Uterus (tissue), 3 donors: ENCODE measurements at regions not wholly inside any gene's neighbourhood (a gene's known extent, or its start where the extent isn't known, plus 50 kb on each side); places are given as distances from the start of the nearest gene placed in this dataset.

Experiments
- DNase-seq, 2 donors: peaks; one replicate each; pipeline ENCODE4 v3.0.0-alpha.2; 2019 to 2020
- H3K27ac ChIP-seq, 2 donors: fragments of 200-600 bp; sonication (generic); 1 replicate in 1 of 2; 2 replicates in 1 of 2; pipeline ENCODE4 v1.5.1; 2016 to 2018
- H3K27me3 ChIP-seq, 2 donors: fragments of 200-600 bp; sonication (generic); one replicate each; pipeline ENCODE4 v1.5.1; 2018 to 2019; ENCODE audit warnings: control low read depth in 1 of 2
- H3K36me3 ChIP-seq, 2 donors: fragments of 200-600 bp; sonication (generic); one replicate each; pipeline ENCODE4 v1.5.1; 2019; ENCODE audit warnings: control low read depth in 1 of 2
- H3K4me1 ChIP-seq, 2 donors: fragments of 200-600 bp; sonication (generic); one replicate each; pipeline ENCODE4 v1.5.1; 2018 to 2019; ENCODE audit warnings: control low read depth in 1 of 2
- H3K4me3 ChIP-seq, 2 donors: fragments of 200-600 bp; sonication (generic); 1 replicate in 1 of 2; 2 replicates in 1 of 2; pipeline ENCODE4 v1.5.1; 2018 to 2019; ENCODE audit warnings: mild to moderate bottlenecking in 1 of 2
- H3K9me3 ChIP-seq, 2 donors: fragments of 200-600 bp; sonication (generic); one replicate each; pipeline ENCODE4 v1.5.1; 2019; ENCODE audit warnings: control low read depth in 1 of 2
- POLR2A ChIP-seq, 2 donors: fragments of 450-650 bp; IDR thresholded peaks; one replicate each; pipeline ENCODE4 v1.6.1; 2016; ENCODE audit warnings: antibody characterized with exemption in 2 of 2, mild to moderate bottlenecking in 1 of 2, moderate library complexity in 1 of 2
- intact Hi-C: fragments of 100-400 bp; cut with DNase I; formaldehyde crosslinking; loops from one replicate; pipeline ENCODE4 v1.15.1; 2023; ENCODE audit warnings: low total_unique reads
- TF ChIP-seq, protein P1 (sequence below), 4 experiments: fragments of 200-600 bp in 2 of 4; fragments of 450-650 bp in 2 of 4; sonication (generic) in 2 of 4; IDR thresholded peaks; one replicate each; pipeline ENCODE4 v1.5.1; 2016 to 2019; ENCODE audit warnings: antibody characterized with exemption in 4 of 4, mild to moderate bottlenecking in 2 of 4, moderate library complexity in 1 of 4
- donor health status: DM: yes; HTN: yes; CAD: no.

DNA sequence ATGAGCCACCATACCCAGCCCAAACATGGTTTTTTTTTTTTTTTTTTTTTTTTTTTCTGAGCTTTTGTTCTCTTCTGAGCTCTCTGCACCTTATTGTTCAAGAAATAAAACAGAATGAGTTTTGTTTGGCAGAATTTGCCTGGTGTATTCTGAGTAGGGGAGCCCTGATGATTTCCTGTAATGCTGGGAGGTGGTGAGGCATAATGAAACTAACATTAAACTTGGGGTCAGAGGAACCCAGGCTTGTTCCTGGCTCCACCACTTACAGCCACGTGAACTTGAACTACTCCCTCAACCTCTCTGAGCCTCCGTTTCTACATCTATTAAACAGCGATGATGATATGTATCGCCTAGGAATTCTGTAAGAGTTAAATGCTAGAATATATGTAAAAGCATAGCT lies 276.3 kb upstream of the CRY1 start:
- Histone ChIP-seq H3K4me1 (no peaks in the 10 kb centered on the region), H3K9me3 (no peaks in the 10 kb centered on the region), H3K4me3 (no peak overlapping the region), H3K27ac (no peak overlapping the region), H3K36me3 (no peaks in the 10 kb centered on the region), H3K27me3 (no peaks in the 10 kb centered on the region)
- intact Hi-C loops = no loop called here
- no peak for DNase-seq
- TF ChIP-seq, protein P1, sequence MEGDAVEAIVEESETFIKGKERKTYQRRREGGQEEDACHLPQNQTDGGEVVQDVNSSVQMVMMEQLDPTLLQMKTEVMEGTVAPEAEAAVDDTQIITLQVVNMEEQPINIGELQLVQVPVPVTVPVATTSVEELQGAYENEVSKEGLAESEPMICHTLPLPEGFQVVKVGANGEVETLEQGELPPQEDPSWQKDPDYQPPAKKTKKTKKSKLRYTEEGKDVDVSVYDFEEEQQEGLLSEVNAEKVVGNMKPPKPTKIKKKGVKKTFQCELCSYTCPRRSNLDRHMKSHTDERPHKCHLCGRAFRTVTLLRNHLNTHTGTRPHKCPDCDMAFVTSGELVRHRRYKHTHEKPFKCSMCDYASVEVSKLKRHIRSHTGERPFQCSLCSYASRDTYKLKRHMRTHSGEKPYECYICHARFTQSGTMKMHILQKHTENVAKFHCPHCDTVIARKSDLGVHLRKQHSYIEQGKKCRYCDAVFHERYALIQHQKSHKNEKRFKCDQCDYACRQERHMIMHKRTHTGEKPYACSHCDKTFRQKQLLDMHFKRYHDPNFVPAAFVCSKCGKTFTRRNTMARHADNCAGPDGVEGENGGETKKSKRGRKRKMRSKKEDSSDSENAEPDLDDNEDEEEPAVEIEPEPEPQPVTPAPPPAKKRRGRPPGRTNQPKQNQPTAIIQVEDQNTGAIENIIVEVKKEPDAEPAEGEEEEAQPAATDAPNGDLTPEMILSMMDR (IDR thresholded peaks at IDR 0.05) = no peak
- no peak for TF ChIP-seq POLR2A (IDR thresholded peaks at IDR 0.05)

DNA sequence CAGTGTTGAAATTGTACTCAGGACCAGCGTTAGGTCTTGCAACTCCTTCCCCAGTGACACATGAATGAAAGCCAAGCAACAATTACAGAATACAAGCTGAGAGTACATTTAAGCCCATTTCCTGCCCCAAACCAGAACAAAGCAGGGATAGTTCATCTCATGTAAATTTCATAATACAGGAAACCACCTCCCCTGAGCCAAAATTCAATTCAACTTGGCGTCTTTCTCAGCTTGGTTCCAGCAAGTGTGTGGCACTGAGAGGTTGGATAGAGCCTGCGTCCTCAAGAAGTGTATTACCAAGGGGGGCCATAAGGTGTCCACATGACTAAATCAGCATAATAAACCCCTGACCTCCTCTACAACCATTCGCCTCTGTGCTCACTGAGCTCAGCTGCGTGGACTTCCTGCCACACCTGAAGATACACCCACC lies 278.9 kb upstream of the CRY1 start:
- no peak for TF ChIP-seq POLR2A (IDR thresholded peaks at IDR 0.05)
- H3K4me1 ChIP-seq = no peaks in the 10 kb centered on the region
- no peak overlapping the region for H3K27ac ChIP-seq
- DNase-seq = no peak
- H3K27me3 ChIP-seq = no peaks in the 10 kb centered on the region
- H3K4me3 ChIP-seq = no peak overlapping the region
- intact Hi-C loops = no loop called here
- no peaks in the 10 kb centered on the region for H3K9me3 ChIP-seq
- no peaks in the 10 kb centered on the region for H3K36me3 ChIP-seq

DNA sequence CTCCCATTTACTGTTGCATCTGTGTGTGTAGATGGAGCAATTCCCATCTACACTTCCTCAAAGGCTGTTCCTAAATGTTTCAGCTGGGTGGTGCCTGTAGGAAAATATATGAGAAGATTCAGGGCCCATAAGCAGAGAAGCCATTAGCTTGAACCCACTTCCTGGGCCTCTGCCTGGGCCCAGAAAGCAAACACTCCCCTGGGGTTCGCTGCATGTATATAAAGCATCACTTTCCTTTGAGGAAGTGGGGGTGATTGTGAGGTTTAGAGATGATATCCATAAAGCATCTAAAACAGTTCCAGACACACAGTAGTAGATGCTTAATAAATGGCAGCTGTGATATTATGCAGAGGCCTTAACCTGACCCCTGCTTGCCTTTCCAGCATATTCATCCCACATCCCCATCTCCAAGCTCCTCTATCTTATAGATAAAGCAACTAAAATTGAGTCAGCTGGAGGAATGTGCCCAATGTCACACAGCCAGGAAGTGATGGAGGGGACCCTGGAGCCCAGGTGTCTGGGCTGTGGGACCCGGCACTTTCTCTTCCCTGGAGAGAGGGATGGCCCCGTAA lies 280.0 kb upstream of the CRY1 start:
- TF ChIP-seq POLR2A (IDR thresholded peaks at IDR 0.05) = no peak
- TF ChIP-seq, protein P1 (IDR thresholded peaks at IDR 0.05) = no peak
- H3K4me3 ChIP-seq = no peak overlapping the region
- no peaks in the 10 kb centered on the region for H3K4me1 ChIP-seq
- H3K27ac ChIP-seq = no peak overlapping the region
- no peaks in the 10 kb centered on the region for H3K27me3 ChIP-seq
- H3K9me3 ChIP-seq = no peaks in the 10 kb centered on the region
- intact Hi-C loops = no loop called here
- no peaks in the 10 kb centered on the region for H3K36me3 ChIP-seq
- no peak for DNase-seq

DNA sequence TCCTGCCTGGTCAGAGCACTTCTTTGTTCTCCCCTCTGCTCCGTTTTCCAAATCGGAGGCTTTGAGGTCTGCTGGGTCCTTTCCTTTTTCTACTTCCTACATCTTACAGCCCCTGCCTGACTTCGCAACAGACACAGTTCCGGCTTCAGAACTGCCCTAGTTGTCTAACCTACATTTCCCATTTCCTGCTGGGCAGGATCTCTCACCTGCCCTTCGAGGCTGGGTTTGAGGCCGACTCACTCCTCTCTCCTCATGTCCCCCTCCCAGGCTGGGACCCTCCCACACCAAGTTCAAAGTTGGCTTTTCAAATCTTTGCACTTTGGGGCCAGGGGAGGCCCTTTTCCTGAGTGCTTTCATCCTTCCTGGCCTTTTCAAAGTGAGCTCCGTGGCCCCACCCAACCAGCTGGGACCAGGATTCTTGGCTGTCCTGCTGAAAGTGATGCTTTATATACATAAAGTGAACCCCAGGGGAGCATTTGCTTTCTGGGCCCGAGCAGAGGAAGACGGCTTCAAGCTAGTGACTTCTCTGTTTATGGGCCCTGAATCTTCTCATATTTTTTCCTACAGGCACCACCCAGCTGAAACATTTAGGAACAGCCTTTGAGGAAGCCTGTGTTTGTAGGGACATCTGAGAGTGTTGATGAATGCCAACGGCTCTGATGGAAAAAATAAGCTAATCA lies 281.0 kb upstream of the CRY1 start:
- no peak for DNase-seq
- Histone ChIP-seq H3K36me3 (no peaks in the 10 kb centered on the region), H3K4me1 (no peaks in the 10 kb centered on the region), H3K27ac (no peak overlapping the region), H3K27me3 (no peaks in the 10 kb centered on the region), H3K9me3 (no peaks in the 10 kb centered on the region), H3K4me3 (no peak overlapping the region)
- TF ChIP-seq, protein P1 (IDR thresholded peaks at IDR 0.05) = no peak
- no peak for TF ChIP-seq POLR2A (IDR thresholded peaks at IDR 0.05)
- intact Hi-C loops = no loop called here

DNA sequence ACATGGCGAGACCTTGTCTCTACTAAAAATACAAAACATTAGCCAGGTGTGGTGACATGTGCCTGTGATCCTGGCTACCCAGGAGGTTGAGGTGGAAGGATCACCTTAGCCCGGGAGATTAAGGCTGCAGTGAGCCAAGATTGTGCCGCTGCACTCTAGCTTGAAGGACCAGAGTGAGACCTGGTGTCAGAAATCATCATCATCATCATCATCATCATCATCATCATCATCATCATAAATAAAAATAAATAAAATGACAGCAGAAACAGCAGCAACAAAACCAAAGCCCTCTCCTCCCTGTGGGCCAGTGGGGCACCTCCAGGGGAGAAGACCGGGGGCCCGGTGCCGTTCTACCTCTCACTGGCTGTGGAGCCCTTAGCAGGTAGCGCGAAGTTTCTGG lies 281.9 kb upstream of the CRY1 start:
- Histone ChIP-seq H3K9me3 (no peaks in the 10 kb centered on the region), H3K4me1 (no peaks in the 10 kb centered on the region), H3K36me3 (no peaks in the 10 kb centered on the region), H3K27me3 (no peaks in the 10 kb centered on the region), H3K27ac (no peak overlapping the region), H3K4me3 (no peak overlapping the region)
- TF ChIP-seq, protein P1 (IDR thresholded peaks at IDR 0.05) = no peak
- TF ChIP-seq POLR2A (IDR thresholded peaks at IDR 0.05) = no peak
- intact Hi-C loops = no loop called here
- no peak for DNase-seq
